HEK293T (cell line): ENCODE measurements at regions not wholly inside any gene's neighbourhood (a gene's known extent, or its start where the extent isn't known, plus 50 kb on each side); places are given as distances from the start of the nearest gene placed in this dataset.
"Not testable (repeated sequence)": the region's sequence is repeated elsewhere in the genome, so short reads cannot be mapped to it uniquely, and the experiment has no call there.

Source experiments
- CTCF ChIA-PET: fragments of 350-600 bp; formaldehyde crosslinking; extraction: SDS; loops from one replicate; lab custom pipeline; 2021; ENCODE audit warnings: antibody characterized with exemption, inconsistent platforms; lab: Yijun Ruan, JAX
- POLR2A ChIA-PET: fragments of 350-600 bp; formaldehyde crosslinking; extraction: SDS; loops from one replicate; lab custom pipeline; 2020; ENCODE audit warnings: antibody characterized with exemption, inconsistent platforms; lab: Yijun Ruan, JAX
- DNase-seq: peaks from one replicate; pipeline ENCODE4 v3.0.0; 2012; ENCODE audit warnings: mixed read lengths; ENCODE audit errors: extremely low spot score
- ARNT ChIP-seq: fragments of 450-650 bp; IDR thresholded peaks from 2 replicates; pipeline ENCODE4 v1.6.1; 2017; ENCODE audit warnings: mild to moderate bottlenecking
- BHLHE40 ChIP-seq: fragments of 450-650 bp; IDR thresholded peaks from 2 replicates; pipeline ENCODE4 v1.6.1; 2016; ENCODE audit warnings: mild to moderate bottlenecking, moderate library complexity, borderline replicate concordance
- CTBP1 ChIP-seq: fragments of 450-650 bp; IDR thresholded peaks from 2 replicates; pipeline ENCODE4 v1.6.1; 2016; ENCODE audit warnings: borderline replicate concordance
- ELF4 ChIP-seq: fragments of 450-650 bp; IDR thresholded peaks from 2 replicates; pipeline ENCODE4 v1.6.1; 2017; ENCODE audit warnings: antibody characterized with exemption
- FOXA1 ChIP-seq: fragments of 450-650 bp; IDR thresholded peaks from 2 replicates; pipeline ENCODE4 v1.6.1; 2016; ENCODE audit warnings: mild to moderate bottlenecking
- FOXK2 ChIP-seq: fragments of 450-650 bp; IDR thresholded peaks from 2 replicates; pipeline ENCODE4 v1.6.1; 2016; ENCODE audit warnings: mild to moderate bottlenecking
- FOXM1 ChIP-seq: fragments of 450-650 bp; IDR thresholded peaks from 2 replicates; pipeline ENCODE4 v1.6.1; 2017; ENCODE audit warnings: mild to moderate bottlenecking, borderline replicate concordance
- HDGF ChIP-seq: fragments of 450-650 bp; IDR thresholded peaks from 2 replicates; pipeline ENCODE4 v1.6.1; 2017; ENCODE audit warnings: antibody characterized with exemption, borderline replicate concordance
- L3MBTL2 ChIP-seq: fragments of 450-650 bp; conservative IDR thresholded peaks from 2 replicates; pipeline ENCODE4 v1.6.1; 2016; ENCODE audit warnings: mild to moderate bottlenecking
- LEF1 ChIP-seq: fragments of 450-650 bp; IDR thresholded peaks from 2 replicates; pipeline ENCODE4 v1.6.1; 2017; ENCODE audit warnings: mild to moderate bottlenecking, borderline replicate concordance
- NFRKB ChIP-seq: fragments of 450-650 bp; IDR thresholded peaks from 2 replicates; pipeline ENCODE4 v1.6.1; 2016; ENCODE audit warnings: mild to moderate bottlenecking, moderate library complexity
- SP1 ChIP-seq: fragments of 450-650 bp; IDR thresholded peaks from 2 replicates; pipeline ENCODE4 v1.6.1; 2017
- SUZ12 ChIP-seq: fragments of 450-650 bp; IDR thresholded peaks from 2 replicates; pipeline ENCODE4 v1.6.1; 2016; ENCODE audit warnings: mild to moderate bottlenecking
- TARDBP ChIP-seq: fragments of 450-650 bp; IDR thresholded peaks from 2 replicates; pipeline ENCODE4 v1.6.1; 2016
- ZNF384 ChIP-seq: fragments of 450-650 bp; IDR thresholded peaks from 2 replicates; pipeline ENCODE4 v1.6.1; 2016
- TF ChIP-seq, protein P1 (sequence below): fragments of 450-650 bp; IDR thresholded peaks from 2 replicates; pipeline ENCODE4 v1.6.1; 2016

DNA sequence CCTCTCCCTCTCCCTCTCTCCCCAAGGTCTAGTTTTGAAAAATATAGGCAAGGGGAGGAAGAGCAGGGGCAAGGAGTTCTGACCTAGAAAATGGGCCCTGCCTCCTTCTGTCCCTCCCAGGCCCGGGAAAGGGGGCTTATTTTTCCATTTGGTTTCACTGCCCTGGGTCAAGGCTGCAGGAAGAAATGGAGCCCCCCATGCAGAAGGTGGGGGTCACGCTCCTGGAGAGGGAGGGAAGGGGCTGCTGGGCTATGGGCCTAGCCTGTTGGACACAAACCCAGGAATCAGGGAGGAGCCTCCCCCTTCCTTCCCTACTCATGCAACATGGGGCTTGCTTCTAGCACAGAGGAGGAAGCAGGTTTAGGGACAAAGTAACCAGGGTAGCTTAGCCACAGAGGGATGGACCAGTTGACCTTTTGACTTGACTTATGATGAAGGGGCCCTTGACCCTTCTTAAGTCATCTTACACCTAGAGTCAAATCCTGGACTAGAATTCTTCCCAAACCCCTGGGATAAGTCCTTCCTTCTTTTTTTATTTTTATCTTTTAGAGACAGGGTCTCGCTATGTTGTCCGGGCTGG lies 70.4 kb upstream of the SSBP3 start:
- CTCF ChIA-PET: no interaction called here
- no peak for TF ChIP-seq ARNT
- TF ChIP-seq, protein P1, sequence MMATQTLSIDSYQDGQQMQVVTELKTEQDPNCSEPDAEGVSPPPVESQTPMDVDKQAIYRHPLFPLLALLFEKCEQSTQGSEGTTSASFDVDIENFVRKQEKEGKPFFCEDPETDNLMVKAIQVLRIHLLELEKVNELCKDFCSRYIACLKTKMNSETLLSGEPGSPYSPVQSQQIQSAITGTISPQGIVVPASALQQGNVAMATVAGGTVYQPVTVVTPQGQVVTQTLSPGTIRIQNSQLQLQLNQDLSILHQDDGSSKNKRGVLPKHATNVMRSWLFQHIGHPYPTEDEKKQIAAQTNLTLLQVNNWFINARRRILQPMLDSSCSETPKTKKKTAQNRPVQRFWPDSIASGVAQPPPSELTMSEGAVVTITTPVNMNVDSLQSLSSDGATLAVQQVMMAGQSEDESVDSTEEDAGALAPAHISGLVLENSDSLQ: no peak
- no peak for TF ChIP-seq FOXM1
- TF ChIP-seq FOXK2: no peak
- no peak for TF ChIP-seq BHLHE40
- no peak for TF ChIP-seq SP1
- TF ChIP-seq HDGF: no peak
- no peak for TF ChIP-seq ZNF384
- DNase-seq: no peak
- POLR2A ChIA-PET: interaction anchor here (1.1 kb wide), 2 partner anchors 12 to 71 kb away, joined by 4 read pairs; partner anchors contain the start of gene SSBP3

DNA sequence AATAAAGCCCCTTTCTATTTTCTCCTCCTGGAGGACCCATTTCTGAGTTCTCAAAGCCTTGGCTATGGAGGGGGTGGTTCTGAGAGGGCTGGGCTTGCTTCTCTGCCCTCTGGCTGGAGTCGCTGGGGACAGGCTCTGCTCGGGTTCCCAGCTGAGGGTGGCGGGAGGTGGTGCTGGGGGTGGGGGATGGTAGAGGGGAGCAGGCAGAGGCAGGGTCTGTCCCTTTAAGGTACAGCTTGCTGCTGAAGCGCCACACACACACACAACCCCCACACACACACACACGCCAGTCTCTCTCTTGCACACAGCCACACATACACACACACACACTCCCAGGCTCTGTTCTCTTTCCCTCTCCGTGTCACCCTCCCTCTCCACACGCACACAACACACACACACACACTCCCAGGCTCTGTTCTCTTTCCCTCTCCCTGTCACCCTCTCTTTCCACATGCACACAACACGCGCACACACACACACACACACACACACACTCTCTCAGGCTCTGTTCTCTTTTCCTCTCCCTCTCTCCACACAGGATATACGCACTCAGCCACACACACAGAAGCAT lies 69.8 kb upstream of the SSBP3 start:
- POLR2A ChIA-PET: no interaction called here
- DNase-seq: no peak
- no peak for TF ChIP-seq FOXA1
- TF ChIP-seq, protein P1: no peak
- CTCF ChIA-PET: interaction anchor here (0.6 kb wide), 1 partner anchor 13 kb away, joined by 3 read pairs; no protein-coding TSS in a partner anchor

DNA sequence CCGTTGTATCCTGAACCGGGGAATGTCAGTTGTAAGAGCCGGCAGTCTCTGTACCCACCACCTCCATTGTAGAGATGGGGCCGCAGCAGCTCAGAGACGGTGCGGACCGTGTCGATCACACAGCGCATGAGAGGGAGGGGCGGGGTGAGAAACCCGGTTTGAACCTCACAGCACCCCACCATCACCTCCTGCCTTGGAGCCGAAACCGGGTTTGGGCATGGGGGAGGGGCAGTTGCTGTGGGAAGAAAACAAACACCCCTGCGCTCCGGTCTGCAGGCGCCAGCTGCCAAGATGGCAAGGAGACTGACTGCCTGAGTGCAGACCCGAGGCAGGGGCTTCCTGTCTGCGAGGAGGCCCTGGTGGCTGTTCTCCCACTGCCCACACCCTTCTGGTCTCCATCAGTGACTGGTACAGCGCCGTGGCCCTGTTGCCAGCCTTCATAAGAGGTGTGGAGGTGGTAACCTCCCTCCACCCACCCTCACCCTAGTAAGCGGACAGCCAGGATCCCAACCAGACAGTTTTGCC lies 69.2 kb upstream of the SSBP3 start:
- ChIA-PET CTCF (interaction anchor here (0.6 kb wide), 1 partner anchor 13 kb away, joined by 3 read pairs; no protein-coding TSS in a partner anchor), POLR2A (no interaction called here)
- DNase-seq: no peak
- TF ChIP-seq NFRKB: no peak
- no peak for TF ChIP-seq FOXK2
- TF ChIP-seq L3MBTL2: no peak
- no peak for TF ChIP-seq SP1
- TF ChIP-seq FOXA1: no peak
- no peak for TF ChIP-seq BHLHE40
- TF ChIP-seq, protein P1: no peak
- no peak for TF ChIP-seq ZNF384
- no peak for TF ChIP-seq LEF1
- TF ChIP-seq CTBP1: no peak
- TF ChIP-seq HDGF: no peak
- no peak for TF ChIP-seq ELF4
- TF ChIP-seq TARDBP: no peak
- TF ChIP-seq FOXM1: no peak

DNA sequence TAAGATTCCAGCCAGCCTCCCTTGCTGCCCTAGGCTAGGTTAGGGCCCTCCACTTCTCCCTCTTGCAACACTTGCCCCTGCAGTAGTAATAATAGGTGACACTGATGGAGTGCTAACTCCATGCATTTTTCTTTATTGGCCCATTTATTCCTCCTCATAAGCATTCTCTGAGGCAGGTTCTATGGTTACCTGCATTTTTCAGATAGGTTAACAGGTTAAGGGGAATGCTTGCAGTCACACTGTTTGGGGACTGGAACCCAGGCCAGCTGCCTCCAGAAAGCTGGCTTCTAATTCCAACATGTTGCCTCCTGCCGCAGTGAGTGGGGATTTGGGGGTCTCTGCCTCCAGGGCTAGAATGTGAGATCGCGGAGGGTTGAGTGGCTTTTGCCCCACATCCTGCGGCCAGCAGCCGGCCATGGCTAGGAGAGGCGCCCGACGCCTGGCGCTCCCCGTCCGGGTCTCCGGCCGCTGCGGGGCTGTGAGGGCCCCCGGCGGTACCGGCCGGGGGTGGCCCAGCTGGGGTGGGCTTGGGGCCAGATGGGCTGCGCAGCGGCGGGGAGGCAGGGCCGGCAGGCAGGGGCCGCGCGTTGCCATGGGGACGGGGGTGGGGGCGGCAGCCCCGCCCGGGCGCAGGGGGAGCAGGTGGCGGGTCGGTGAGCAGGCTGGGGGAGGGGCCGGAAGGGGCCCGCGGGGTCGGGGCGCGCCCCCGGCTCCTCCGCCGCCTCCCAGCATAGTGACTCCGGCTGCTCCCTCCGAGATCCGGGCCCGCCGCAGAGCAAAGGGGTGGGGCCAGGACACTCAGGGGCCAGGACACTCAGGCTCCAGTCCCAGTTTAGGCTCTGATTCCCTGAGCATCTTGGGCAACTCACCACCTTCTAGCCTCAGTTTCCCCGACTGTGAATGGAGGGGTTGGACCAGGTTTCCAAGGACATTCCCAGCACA lies 68.4 kb upstream of the SSBP3 start:
- ChIA-PET CTCF (no interaction called here), POLR2A (no interaction called here)
- DNase-seq: no peak
- TF ChIP-seq TARDBP (no peak), ELF4 (no peak), FOXA1 (no peak), SUZ12 (no peak), LEF1 (no peak), L3MBTL2 (no peak)

DNA sequence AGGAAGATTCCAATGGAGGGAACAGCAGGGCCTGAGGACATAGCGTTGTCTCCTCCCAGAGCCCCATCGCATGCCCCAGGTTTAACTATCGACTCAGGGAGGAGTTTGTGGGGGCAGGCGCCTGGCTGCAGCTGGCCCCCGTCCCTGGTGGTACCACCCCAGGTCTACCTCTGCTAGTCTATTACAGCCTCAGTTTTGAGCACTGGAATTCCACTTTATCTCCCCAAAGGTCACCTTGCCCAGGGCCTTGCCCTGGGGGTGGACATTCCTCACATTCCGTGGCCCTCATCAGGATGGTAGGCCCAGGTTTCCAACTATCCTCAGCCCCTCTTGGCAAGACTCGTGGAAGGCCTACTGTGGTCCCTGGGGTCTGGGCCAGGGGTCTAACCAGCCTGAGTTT lies 65.4 kb upstream of the SSBP3 start:
- CTCF ChIA-PET: interaction anchor here (1.1 kb wide), 1 partner anchor 199 kb away, joined by 3 read pairs; no protein-coding TSS in a partner anchor

DNA sequence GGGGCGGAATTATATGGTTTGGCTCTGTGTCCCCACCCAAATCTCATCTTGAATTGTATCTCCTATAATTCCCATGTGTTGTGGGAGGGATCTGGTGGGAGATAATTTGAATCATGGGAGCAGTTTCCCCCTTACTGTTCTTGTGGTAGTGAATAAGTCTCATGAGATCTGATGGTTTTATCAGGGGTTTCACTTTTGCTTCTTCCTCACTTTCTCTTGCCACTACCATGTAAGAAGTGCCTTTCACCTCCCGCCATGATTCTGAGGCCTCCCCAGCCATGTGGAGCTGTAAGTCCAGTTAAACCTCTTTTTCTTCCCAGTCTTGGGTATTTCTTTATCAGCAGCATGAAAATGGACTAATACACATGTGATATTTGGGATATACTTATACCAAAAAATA lies 63.2 kb upstream of the SSBP3 start:
- not testable (repeated sequence) for DNase-seq
- POLR2A ChIA-PET: interaction anchor here (1.5 kb wide), 1 partner anchor 62 kb away, joined by 3 read pairs; no protein-coding TSS in a partner anchor
- CTCF ChIA-PET: interaction anchor here (1.2 kb wide), 1 partner anchor 20 kb away, joined by 4 read pairs; no protein-coding TSS in a partner anchor

More for the DNA sequence above, 65.4 kb upstream of the SSBP3 start:
- POLR2A ChIA-PET: no interaction called here
- TF ChIP-seq FOXK2 (no peak), FOXA1 (no peak), L3MBTL2 (no peak), FOXM1 (no peak), HDGF (no peak), SUZ12 (no peak), CTBP1 (no peak), SP1 (no peak), BHLHE40 (no peak), ARNT (no peak)
- no peak for DNase-seq

DNA sequence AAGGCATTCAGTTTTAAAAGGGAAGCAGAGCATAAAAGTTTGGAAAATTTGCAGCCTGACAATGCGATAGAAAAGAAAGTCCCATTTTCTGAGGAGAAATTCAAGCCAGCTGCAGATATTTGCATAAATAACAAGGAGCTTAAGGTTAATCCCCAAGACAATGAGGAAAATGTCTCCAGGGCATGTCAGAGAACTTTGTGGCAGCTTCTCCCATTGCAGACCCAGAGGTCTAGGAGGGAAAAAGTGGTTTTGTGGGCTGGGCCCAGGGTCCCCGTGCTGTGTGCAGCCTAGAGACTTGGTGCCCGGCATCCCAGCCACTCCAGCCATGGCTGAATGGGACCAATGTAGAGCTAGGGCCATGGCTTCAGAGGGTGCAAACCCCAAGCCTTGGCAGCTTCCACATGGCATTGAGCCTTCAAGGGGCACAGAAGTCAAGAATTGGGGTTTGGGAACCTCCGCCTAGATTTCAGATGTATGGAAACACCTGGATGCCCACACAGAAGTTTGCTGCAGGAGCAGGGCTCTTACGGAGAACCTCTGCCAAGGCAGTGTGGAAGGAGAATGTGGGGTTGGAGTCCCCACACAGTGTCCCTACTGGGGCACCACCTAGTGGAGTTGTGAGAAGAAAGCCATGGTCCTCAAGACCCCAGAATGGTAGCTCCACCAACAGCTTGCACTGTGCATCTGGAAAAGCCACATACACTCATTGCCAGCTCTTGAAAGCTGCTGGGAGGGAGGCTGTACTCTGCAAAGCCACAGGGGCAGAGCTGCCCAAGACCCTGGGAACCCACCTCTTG lies 62.3 kb upstream of the SSBP3 start:
- CTCF ChIA-PET: interaction anchor here (1.2 kb wide), 1 partner anchor 21 kb away, joined by 4 read pairs; no protein-coding TSS in a partner anchor
- POLR2A ChIA-PET: interaction anchor here (1.5 kb wide), 1 partner anchor 61 kb away, joined by 3 read pairs; no protein-coding TSS in a partner anchor
- DNase-seq: not testable (repeated sequence)
